Panc1 (cell line): ENCODE measurements at regions not wholly inside any gene's neighbourhood (a gene's known extent, or its start where the extent isn't known, plus 50 kb on each side); places are given as distances from the start of the nearest gene placed in this dataset.

Source experiments
- ATAC-seq: fragments of 200-7000 bp; cut with Tn5 transposase; 2 replicates; pipeline ENCODE4 v1.9.1; 2020; ENCODE audit warnings: mild to moderate bottlenecking, moderate library complexity
- BruUV-seq: library from RNA; stranded (reverse); fragments of 400-500 nt; replicated peaks from 2 replicates; lab custom pipeline; 2021; lab: Mats Ljungman, UMichigan
- CTCF ChIA-PET: fragments of 300-600 bp; sonication (Branson Sonifier 250); formaldehyde crosslinking; loops from one replicate; lab custom pipeline; 2022; ENCODE audit warnings: antibody characterized with exemption; lab: Charles Lee
- POLR2A ChIA-PET: fragments of 300-600 bp; sonication (Branson Sonifier 250); formaldehyde crosslinking; loops from one replicate; lab custom pipeline; 2022; ENCODE audit warnings: antibody characterized with exemption; lab: Charles Lee
- DNase-seq: peaks from one replicate; pipeline ENCODE4 v3.0.0-alpha.2; 2010; ENCODE audit warnings: low read depth, low spot score
- H3K27ac ChIP-seq: 2 replicates; pipeline ENCODE4 v1.5.1; 2011; ENCODE audit warnings: mild to moderate bottlenecking, low read length, inconsistent platforms
- H3K27me3 ChIP-seq: fragments of 200-500 bp; sonication (Bioruptor generic); 2 replicates; pipeline ENCODE4 v1.6.0; 2014; ENCODE audit warnings: low read length, inconsistent platforms; ENCODE audit not compliant: control insufficient read depth, insufficient read depth
- H3K36me3 ChIP-seq: fragments of 200-500 bp; sonication (Bioruptor generic); 2 replicates; pipeline ENCODE4 v1.5.1; 2014; ENCODE audit warnings: inconsistent platforms, mild to moderate bottlenecking, low read length, moderate library complexity; ENCODE audit not compliant: control insufficient read depth, insufficient read depth
- H3K4me1 ChIP-seq: 2 replicates; pipeline ENCODE4 v1.5.1; 2011; ENCODE audit warnings: inconsistent platforms, mild to moderate bottlenecking, low read length, moderate library complexity; ENCODE audit not compliant: control insufficient read depth, insufficient read depth
- H3K4me3 ChIP-seq, 2 experiments: 2 replicates each; pipeline ENCODE4 v1.5.1; 2011 to 2012; ENCODE audit warnings: low read depth in 2 of 2, low read length in 2 of 2, mild to moderate bottlenecking in 2 of 2, inconsistent platforms in 1 of 2, moderate library complexity in 1 of 2
- H3K9me3 ChIP-seq: fragments of 200-500 bp; sonication (Bioruptor generic); 2 replicates; pipeline ENCODE4 v1.5.1; 2014; ENCODE audit warnings: low read depth, mild to moderate bottlenecking, inconsistent platforms, low read length, moderate library complexity; ENCODE audit not compliant: control insufficient read depth, insufficient read depth
- CTCF ChIP-seq: fragments of 450-650 bp; IDR thresholded peaks from 2 replicates; pipeline ENCODE4 v1.5.1; 2017; ENCODE audit warnings: mild to moderate bottlenecking
- POLR2AphosphoS5 ChIP-seq: IDR thresholded peaks from 2 replicates; pipeline ENCODE4 v1.6.1; 2012; ENCODE audit warnings: mild to moderate bottlenecking, low read depth, low read length, moderate library complexity
- REST ChIP-seq, 2 experiments: IDR thresholded peaks; 2 replicates each; pipeline ENCODE4 v1.6.1; 2011 to 2012; ENCODE audit warnings: low read depth in 2 of 2, control low read depth in 1 of 2, low read length in 1 of 2, mild to moderate bottlenecking in 1 of 2, moderate library complexity in 1 of 2; ENCODE audit not compliant: insufficient read depth in 1 of 2
- SIN3A ChIP-seq: IDR thresholded peaks from 2 replicates; pipeline ENCODE4 v1.6.1; 2012; ENCODE audit warnings: low read depth, mild to moderate bottlenecking, low read length, moderate library complexity, borderline replicate concordance; ENCODE audit not compliant: insufficient read depth
- TCF7L2 ChIP-seq: IDR thresholded peaks from 2 replicates; pipeline ENCODE4 v1.6.1; 2011; ENCODE audit warnings: mild to moderate bottlenecking, low read depth, low read length, inconsistent platforms
- in situ Hi-C: cut with HindIII; loops from 2 replicates; pipeline ENCODE4 v1.10.0; 2016; ENCODE audit warnings: low sequenced_read_pairs, low pct_unique_long_range_greater_than_20kb
- intact Hi-C: fragments of 100-400 bp; cut with micrococcal nuclease; formaldehyde crosslinking; loops from one replicate; pipeline ENCODE4 v1.10.0; 2022; ENCODE audit not compliant: unreplicated experiment

GRCh38 chr7:142647749-142648148 is 101.5 kb upstream of the PRSS1 start:
- no peak for DNase-seq
- peaks cover 14% of the 10 kb centered on the region for H3K27me3 ChIP-seq

GRCh38 chr7:142646386-142647140 is 102.7 kb upstream of the PRSS1 start:
- no peak for DNase-seq
- no TSS peak for BruUV-seq
- in situ Hi-C loops = no loop called here
- Histone ChIP-seq H3K4me3 (no peak overlapping the region), H3K36me3 (no peaks in the 10 kb centered on the region), H3K27ac (no peak overlapping the region), H3K9me3 (no peaks in the 10 kb centered on the region), H3K4me1 (no peaks in the 10 kb centered on the region), H3K27me3 (peaks cover 14% of the 10 kb centered on the region)
- intact Hi-C loops = no loop called here
- ChIA-PET POLR2A (no interaction called here), CTCF (no interaction called here)
- ATAC-seq = peak; percentile 34; the same call in 1 of the 2 replicates
- TF ChIP-seq CTCF (no peak), POLR2AphosphoS5 (no peak), REST (IDR thresholded peaks at IDR 0.05; ENCODE audit: insufficient read depth in 1 of 2, low read depth in 2 of 2, low read length in 1 of 2) (no peak), SIN3A (no peak)

More at GRCh38 chr7:142647749-142648148, 101.5 kb upstream of the PRSS1 start:
- TF ChIP-seq SIN3A = no peak
- TF ChIP-seq POLR2AphosphoS5 = no peak
- no peak for TF ChIP-seq TCF7L2
- TF ChIP-seq REST (IDR thresholded peaks at IDR 0.05; ENCODE audit: insufficient read depth in 1 of 2, low read depth in 2 of 2, low read length in 1 of 2) = no peak
- TF ChIP-seq CTCF = no peak
- ATAC-seq = no peak
- in situ Hi-C loops (no loop called here), intact Hi-C loops (no loop called here)
- ChIA-PET CTCF (no interaction called here), POLR2A (no interaction called here)
- H3K36me3 ChIP-seq = no peaks in the 10 kb centered on the region
- no peak overlapping the region for H3K4me3 ChIP-seq
- H3K4me1 ChIP-seq = no peaks in the 10 kb centered on the region
- H3K9me3 ChIP-seq = no peaks in the 10 kb centered on the region
- no TSS peak for BruUV-seq
- no peak overlapping the region for H3K27ac ChIP-seq
